H9 (cell line): ENCODE measurements at regions not wholly inside any gene's neighbourhood (a gene's known extent, or its start where the extent isn't known, plus 50 kb on each side); places are given as distances from the start of the nearest gene placed in this dataset.

Source experiments
- DNase-seq: peaks from one replicate; pipeline ENCODE4 v3.0.0-alpha.2; 2017
- H2AFZ ChIP-seq: one replicate; pipeline ENCODE4 v1.6.1; 2013; ENCODE audit warnings: mild to moderate bottlenecking, low read length, control low read depth, moderate library complexity
- H2AK5ac ChIP-seq: 2 replicates; pipeline ENCODE4 v1.6.1; 2013; ENCODE audit warnings: low read length, control low read depth, mixed read lengths; ENCODE audit not compliant: insufficient read length
- H2BK120ac ChIP-seq: one replicate; pipeline ENCODE4 v1.6.1; 2013; ENCODE audit warnings: low read depth, mild to moderate bottlenecking, low read length, control low read depth, inconsistent platforms; ENCODE audit not compliant: poor library complexity, severe bottlenecking
- H2BK12ac ChIP-seq: 2 replicates; pipeline ENCODE4 v1.6.1; 2013; ENCODE audit warnings: low read length, control low read depth, mixed read lengths, low read depth; ENCODE audit not compliant: insufficient read length
- H2BK15ac ChIP-seq: 2 replicates; pipeline ENCODE4 v1.6.1; 2013; ENCODE audit warnings: low read depth, low read length, control low read depth
- H2BK20ac ChIP-seq: one replicate; pipeline ENCODE4 v1.6.1; 2013; ENCODE audit warnings: low read depth, mild to moderate bottlenecking, low read length, control low read depth, inconsistent platforms; ENCODE audit not compliant: poor library complexity, severe bottlenecking
- H2BK5ac ChIP-seq: 2 replicates; pipeline ENCODE4 v1.6.1; 2013; ENCODE audit warnings: low read length, control low read depth, mixed read lengths; ENCODE audit not compliant: insufficient read length
- H3K14ac ChIP-seq: 2 replicates; pipeline ENCODE4 v1.6.1; 2013; ENCODE audit warnings: low read length, control low read depth; ENCODE audit not compliant: insufficient read depth
- H3K18ac ChIP-seq: 2 replicates; pipeline ENCODE4 v1.6.1; 2013; ENCODE audit warnings: low read depth, mild to moderate bottlenecking, mixed read lengths, low read length, control low read depth; ENCODE audit not compliant: insufficient read length
- H3K23ac ChIP-seq: 2 replicates; pipeline ENCODE4 v1.6.1; 2013; ENCODE audit warnings: low read length, control low read depth, mixed read lengths, low read depth; ENCODE audit not compliant: insufficient read length
- H3K23me2 ChIP-seq: 2 replicates; pipeline ENCODE4 v1.6.1; 2013; ENCODE audit warnings: low read depth, mild to moderate bottlenecking, mixed read lengths, low read length, control low read depth; ENCODE audit not compliant: insufficient read length, poor library complexity, severe bottlenecking
- H3K27ac ChIP-seq: 2 replicates; pipeline ENCODE4 v1.5.1; 2013; ENCODE audit warnings: low read length, control low read depth, mixed read lengths, low read depth; ENCODE audit not compliant: insufficient read length
- H3K27me3 ChIP-seq: 2 replicates; pipeline ENCODE4 v1.6.1; 2013; ENCODE audit warnings: low read length, control low read depth, inconsistent platforms; ENCODE audit not compliant: insufficient read depth
- H3K4ac ChIP-seq: 2 replicates; pipeline ENCODE4 v1.6.1; 2013; ENCODE audit warnings: low read depth, mild to moderate bottlenecking, control low read depth, inconsistent platforms, low read length, moderate library complexity
- H3K4me1 ChIP-seq: 2 replicates; pipeline ENCODE4 v1.6.1; 2013; ENCODE audit warnings: low read length, control low read depth, inconsistent platforms; ENCODE audit not compliant: insufficient read depth
- H3K4me2 ChIP-seq: 2 replicates; pipeline ENCODE4 v1.6.1; 2013; ENCODE audit warnings: low read length, control low read depth, mixed read lengths; ENCODE audit not compliant: insufficient read length, insufficient read depth
- H3K56ac ChIP-seq: 2 replicates; pipeline ENCODE4 v1.6.1; 2013; ENCODE audit warnings: low read depth, mild to moderate bottlenecking, mixed read lengths, low read length, control low read depth; ENCODE audit not compliant: insufficient read length
- H3K79me1 ChIP-seq: 2 replicates; pipeline ENCODE4 v1.6.1; 2013; ENCODE audit warnings: low read depth, mild to moderate bottlenecking, moderate library complexity, low read length, control low read depth, inconsistent platforms; ENCODE audit not compliant: insufficient read depth, poor library complexity, severe bottlenecking
- H3K79me2 ChIP-seq: 2 replicates; pipeline ENCODE4 v1.6.1; 2013; ENCODE audit warnings: low read length, control low read depth, inconsistent platforms; ENCODE audit not compliant: insufficient read depth
- H3K9ac ChIP-seq: 2 replicates; pipeline ENCODE4 v1.6.1; 2013; ENCODE audit warnings: low read length, control low read depth, mixed read lengths; ENCODE audit not compliant: insufficient read length; ENCODE audit errors: extremely low read depth
- H3K9me3 ChIP-seq: one replicate; pipeline ENCODE4 v1.6.1; 2013; ENCODE audit warnings: low read depth, low read length, inconsistent platforms; ENCODE audit not compliant: control insufficient read depth
- H3T11ph ChIP-seq: one replicate; pipeline ENCODE4 v1.6.1; 2013; ENCODE audit warnings: mild to moderate bottlenecking, low read length, control low read depth, inconsistent platforms
- H4K20me1 ChIP-seq: one replicate; pipeline ENCODE4 v1.6.1; 2013; ENCODE audit not compliant: control insufficient read depth, insufficient read length, insufficient read depth
- H4K5ac ChIP-seq: 2 replicates; pipeline ENCODE4 v1.6.1; 2013; ENCODE audit warnings: low read depth, mild to moderate bottlenecking, mixed read lengths, low read length, control low read depth; ENCODE audit not compliant: insufficient read length
- H4K8ac ChIP-seq: replicated peaks from 2 replicates; pipeline ENCODE4 v1.6.1; 2013; ENCODE audit warnings: low read length, control low read depth, mixed read lengths, low read depth; ENCODE audit not compliant: insufficient read length
- H4K91ac ChIP-seq: 2 replicates; pipeline ENCODE4 v1.6.1; 2013; ENCODE audit warnings: low read depth, mild to moderate bottlenecking, moderate library complexity, mixed read lengths, low read length, control low read depth; ENCODE audit not compliant: insufficient read length
- H3K27ac Mint-ChIP-seq, 3 experiments: 2 replicates in 2 of 3; 3 replicates in 1 of 3; pipeline ENCODE4 v1.8.0; 2020 to 2021; ENCODE audit warnings: mixed read lengths in 3 of 3, mild to moderate bottlenecking in 1 of 3, moderate library complexity in 1 of 3
- H3K27me3 Mint-ChIP-seq: 2 replicates; pipeline ENCODE4 v1.8.0; 2021; ENCODE audit warnings: low read depth, mild to moderate bottlenecking, moderate library complexity, mixed read lengths
- H3K36me3 Mint-ChIP-seq, 3 experiments: 2 replicates in 2 of 3; 3 replicates in 1 of 3; pipeline ENCODE4 v1.8.0; 2020 to 2021; ENCODE audit warnings: low read depth in 3 of 3, mixed read lengths in 3 of 3; ENCODE audit not compliant: insufficient read depth in 1 of 3
- H3K4me1 Mint-ChIP-seq, 2 experiments: 2 replicates each; pipeline ENCODE4 v1.8.0; 2020; ENCODE audit warnings: mixed read lengths in 2 of 2
- H3K4me3 Mint-ChIP-seq, 2 experiments: 2 replicates in 1 of 2; 3 replicates in 1 of 2; pipeline ENCODE4 v1.8.0; 2020 to 2021; ENCODE audit warnings: mild to moderate bottlenecking in 2 of 2, mixed read lengths in 2 of 2, moderate library complexity in 1 of 2
- H3K9me3 Mint-ChIP-seq, 2 experiments: 2 replicates in 1 of 2; 3 replicates in 1 of 2; pipeline ENCODE4 v1.8.0; 2020; ENCODE audit warnings: mild to moderate bottlenecking in 2 of 2, mixed read lengths in 2 of 2, moderate library complexity in 1 of 2
- WGBS: extraction: QIAGEN DNeasy Blood & Tissue Kit; methylation state at CpG from one replicate; pipeline ENCODE4 v1.1.7; 2013; ENCODE audit warnings: missing lambda C conversion rate, low lambda C conversion rate, mixed read lengths; ENCODE audit not compliant: insufficient read length; ENCODE audit errors: extremely low coverage; 5-methylcytosine and 5-hydroxymethylcytosine counted together
- TF ChIP-seq, protein P1 (sequence below): fragments of 200-600 bp; sonication (generic); conservative IDR thresholded peaks from 3 replicates; pipeline ENCODE4 v1.8.0; 2021; ENCODE audit warnings: antibody characterized with exemption, mild to moderate bottlenecking

DNA sequence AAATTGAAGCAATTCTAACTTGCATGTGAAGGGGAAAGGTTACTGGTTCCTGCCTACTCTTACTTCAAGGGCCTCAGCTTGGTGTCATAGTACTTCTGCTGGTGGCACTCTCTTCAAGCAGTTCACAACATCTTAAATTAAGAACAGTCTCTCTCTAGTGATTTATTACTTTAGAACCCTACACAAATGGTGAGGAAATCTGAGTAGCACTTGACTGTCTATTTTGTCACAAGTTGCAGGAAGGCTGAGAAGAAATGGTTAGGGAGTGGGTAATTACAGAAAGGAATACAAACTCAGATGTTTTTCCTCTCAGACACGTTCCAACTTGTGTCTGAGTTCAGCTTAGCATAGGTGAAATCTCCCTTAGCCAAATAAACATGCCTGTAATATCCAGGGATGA lies 242.3 kb upstream of the GRIA3 start:
- no peak overlapping the region for H3K4me2 ChIP-seq
- no peak overlapping the region for H2BK20ac ChIP-seq
- H3K9me3 ChIP-seq: peaks cover 32% of the 10 kb centered on the region
- H3K9ac ChIP-seq: no peak overlapping the region
- H3K27me3 ChIP-seq: no peaks in the 10 kb centered on the region
- H4K91ac ChIP-seq: no peak overlapping the region
- H3K4me1 ChIP-seq: no peaks in the 10 kb centered on the region
- no peak overlapping the region for H3K27ac ChIP-seq
- no peak overlapping the region for H2AFZ ChIP-seq
- H3K79me1 ChIP-seq: no peaks in the 10 kb centered on the region
- no CpG with 5 or more reads among the region's 1 CpG for WGBS
- TF ChIP-seq, protein P1, sequence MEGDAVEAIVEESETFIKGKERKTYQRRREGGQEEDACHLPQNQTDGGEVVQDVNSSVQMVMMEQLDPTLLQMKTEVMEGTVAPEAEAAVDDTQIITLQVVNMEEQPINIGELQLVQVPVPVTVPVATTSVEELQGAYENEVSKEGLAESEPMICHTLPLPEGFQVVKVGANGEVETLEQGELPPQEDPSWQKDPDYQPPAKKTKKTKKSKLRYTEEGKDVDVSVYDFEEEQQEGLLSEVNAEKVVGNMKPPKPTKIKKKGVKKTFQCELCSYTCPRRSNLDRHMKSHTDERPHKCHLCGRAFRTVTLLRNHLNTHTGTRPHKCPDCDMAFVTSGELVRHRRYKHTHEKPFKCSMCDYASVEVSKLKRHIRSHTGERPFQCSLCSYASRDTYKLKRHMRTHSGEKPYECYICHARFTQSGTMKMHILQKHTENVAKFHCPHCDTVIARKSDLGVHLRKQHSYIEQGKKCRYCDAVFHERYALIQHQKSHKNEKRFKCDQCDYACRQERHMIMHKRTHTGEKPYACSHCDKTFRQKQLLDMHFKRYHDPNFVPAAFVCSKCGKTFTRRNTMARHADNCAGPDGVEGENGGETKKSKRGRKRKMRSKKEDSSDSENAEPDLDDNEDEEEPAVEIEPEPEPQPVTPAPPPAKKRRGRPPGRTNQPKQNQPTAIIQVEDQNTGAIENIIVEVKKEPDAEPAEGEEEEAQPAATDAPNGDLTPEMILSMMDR: no peak
- H3K56ac ChIP-seq: no peak overlapping the region
- no peak overlapping the region for H2BK120ac ChIP-seq
- no peak for DNase-seq
- no peak overlapping the region for H3K18ac ChIP-seq
- H3K23me2 ChIP-seq: no peaks in the 10 kb centered on the region
- no peak overlapping the region for H3T11ph ChIP-seq
- no peak overlapping the region for H2BK5ac ChIP-seq
- no peak overlapping the region for H4K5ac ChIP-seq
- no peaks in the 10 kb centered on the region for H3K27me3 Mint-ChIP-seq
- no peaks in the 10 kb centered on the region for H4K20me1 ChIP-seq
- H2BK12ac ChIP-seq: no peak overlapping the region
- H3K36me3 Mint-ChIP-seq: peaks cover 0 to 7% (median 0%) of the 10 kb centered on the region in 3 experiments; a peak in 1 of 7 replicates
- no peak overlapping the region for H3K27ac Mint-ChIP-seq
- H2AK5ac ChIP-seq: no peak overlapping the region
- H3K9me3 Mint-ChIP-seq: peaks cover 12 to 42% of the 10 kb centered on the region in 2 experiments; a peak in 4 of 5 replicates
- H3K4me1 Mint-ChIP-seq: no peaks in the 10 kb centered on the region
- no peak overlapping the region for H3K4ac ChIP-seq
- H2BK15ac ChIP-seq: no peak overlapping the region
- H3K14ac ChIP-seq: no peak overlapping the region
- H3K79me2 ChIP-seq: no peaks in the 10 kb centered on the region
- H3K23ac ChIP-seq: no peak overlapping the region
- no peak overlapping the region for H3K4me3 Mint-ChIP-seq
- H4K8ac ChIP-seq: no peak overlapping the region
